SK-N-SH treated with all-trans-retinoic acid at 6 μM for 48 hours (cell line): ENCODE measurements at regions not wholly inside any gene's neighbourhood (a gene's known extent, or its start where the extent isn't known, plus 50 kb on each side); places are given as distances from the start of the nearest gene placed in this dataset.

Experiments
- ISL1 ChIP-seq: fragments of 250-450 bp; sonication (Bioruptor Pico); IDR thresholded peaks from 2 replicates; pipeline ENCODE4 v2.1.2; 2022; ENCODE audit warnings: mild to moderate bottlenecking, moderate library complexity
- POU6F1 ChIP-seq: fragments of 250-450 bp; sonication (Bioruptor Pico); IDR thresholded peaks from 2 replicates; pipeline ENCODE4 v1.8.0; 2021; ENCODE audit warnings: low read depth, mild to moderate bottlenecking, moderate library complexity, borderline replicate concordance
- PPARA ChIP-seq: fragments of 250-450 bp; sonication (Bioruptor Pico); IDR thresholded peaks from 2 replicates; pipeline ENCODE4 v1.5.0; 2020; ENCODE audit warnings: mild to moderate bottlenecking, borderline replicate concordance
- RARB ChIP-seq: fragments of 250-450 bp; sonication (Bioruptor Pico); IDR thresholded peaks from 2 replicates; pipeline ENCODE4 v1.8.0; 2021; ENCODE audit warnings: mild to moderate bottlenecking, moderate library complexity
- TCF4 ChIP-seq: fragments of 250-450 bp; sonication (Bioruptor Pico); IDR thresholded peaks from 2 replicates; pipeline ENCODE4 v1.8.0; 2021; ENCODE audit warnings: mild to moderate bottlenecking, moderate library complexity, borderline replicate concordance
- ZFP3 ChIP-seq: fragments of 250-450 bp; sonication (Bioruptor Pico); IDR thresholded peaks from 2 replicates; pipeline ENCODE4 v1.5.0; 2020; ENCODE audit warnings: mild to moderate bottlenecking, moderate library complexity
- ZNF70 ChIP-seq: fragments of 450-650 bp; formaldehyde crosslinking; IDR thresholded peaks from 2 replicates; pipeline ENCODE4 v1.5.0; 2020; ENCODE audit warnings: mild to moderate bottlenecking, moderate library complexity

- TF ChIP-seq POU6F1 (CRISPR knock-in tag) (no peak), ZNF70 (CRISPR knock-in tag) (no peak), PPARA (CRISPR knock-in tag) (no peak), TCF4 (CRISPR knock-in tag) (no peak), ISL1 (CRISPR knock-in tag) (no peak), ZFP3 (CRISPR knock-in tag) (no peak), RARB (CRISPR knock-in tag) (no peak)
These were observed 102.5 kb downstream of the EFNB1 start for GRCh38 chrX:68931345-68931744.
